GM21576 (cell line): ENCODE measurements at regions not wholly inside any gene's neighbourhood (a gene's known extent, or its start where the extent isn't known, plus 50 kb on each side); places are given as distances from the start of the nearest gene placed in this dataset.
"Not testable (repeated sequence)": the region's sequence is repeated elsewhere in the genome, so short reads cannot be mapped to it uniquely, and the experiment has no call there.

Source experiments
- ATAC-seq: cut with Tn5 transposase; IDR thresholded peaks from one replicate; pipeline ENCODE4 v1.9.1; 2021; ENCODE audit warnings: mild to moderate bottlenecking, moderate library complexity; ENCODE audit not compliant: unreplicated experiment

GRCh38 chrX:122268353-122268752, 915.7 kb upstream of the GRIA3 start:
- ATAC-seq, result no peak

DNA sequence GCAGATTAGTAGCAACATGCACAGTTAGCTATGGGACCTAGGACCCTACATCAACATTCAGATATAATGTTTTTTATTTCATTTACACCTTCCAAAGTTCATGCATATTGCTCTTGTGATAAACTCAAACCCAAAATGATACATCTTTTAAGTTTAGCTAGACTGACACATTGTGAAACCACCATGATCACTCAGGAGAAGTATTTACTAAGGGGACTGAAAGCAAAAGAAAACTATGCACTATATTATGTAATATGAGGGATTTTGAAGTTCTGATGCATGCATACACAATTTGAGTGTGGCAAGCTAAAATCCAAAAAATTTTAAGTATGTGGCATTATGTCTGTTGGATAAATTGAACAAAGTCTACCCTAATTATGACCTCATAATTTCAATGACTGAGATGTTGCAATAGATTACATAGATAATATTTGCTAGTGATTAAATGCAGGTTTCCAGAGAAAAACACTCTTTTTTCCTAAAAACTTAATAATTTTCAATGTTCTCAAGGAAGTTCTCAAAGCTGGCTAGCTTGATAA, 914.8 kb upstream of the GRIA3 start:
- ATAC-seq, result no peak

DNA sequence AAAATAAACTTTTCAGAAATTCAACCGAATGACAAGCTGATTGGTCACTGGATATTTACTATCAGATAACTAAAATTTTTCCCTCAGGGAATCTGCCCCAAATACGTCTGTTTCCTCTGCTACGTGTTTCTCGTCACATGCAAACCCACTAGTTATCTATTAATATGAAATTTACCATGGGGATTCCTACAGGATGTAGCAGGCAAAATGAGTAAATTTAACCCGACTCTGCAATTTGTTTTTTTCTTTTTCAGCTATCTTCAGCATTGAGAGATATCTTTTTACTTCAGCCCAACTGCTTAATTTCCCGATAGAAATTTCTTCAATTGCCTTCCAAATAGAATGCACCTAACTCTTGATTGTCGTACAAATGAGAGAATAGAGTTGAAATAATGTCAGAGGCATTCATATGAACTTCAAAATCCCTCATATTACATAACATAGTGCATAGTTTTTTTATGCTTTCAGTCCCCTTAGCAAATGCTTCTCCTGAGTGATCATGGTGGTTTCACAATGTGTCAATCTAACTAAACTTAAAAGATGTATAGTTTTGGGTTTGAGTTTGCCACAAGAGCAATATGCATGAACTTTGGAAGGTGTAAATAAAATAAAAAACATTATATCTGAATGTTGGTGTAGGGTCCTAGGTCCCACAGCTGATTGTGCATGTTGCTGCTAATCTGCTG, 913.1 kb upstream of the GRIA3 start:
- ATAC-seq, result no peak

DNA sequence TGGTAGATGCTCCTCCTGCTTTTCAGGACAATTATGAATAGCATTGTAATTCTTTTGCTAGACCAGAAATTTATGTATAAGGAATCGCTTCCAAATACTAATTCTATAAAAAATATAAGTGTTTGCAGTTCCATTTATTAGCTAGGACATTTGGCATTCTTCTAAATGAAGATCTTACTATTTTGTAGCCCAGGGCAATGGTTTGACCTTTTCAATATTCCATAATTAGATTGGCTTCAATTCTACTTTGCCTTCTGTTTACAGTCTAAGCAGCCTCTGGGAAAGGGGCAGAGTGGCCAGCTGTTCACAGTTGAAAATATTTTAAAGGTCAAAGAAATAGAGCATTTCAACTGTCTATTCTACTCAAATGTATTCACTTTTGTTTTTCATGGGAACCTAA, 912.1 kb upstream of the GRIA3 start:
- ATAC-seq, result no peak

DNA sequence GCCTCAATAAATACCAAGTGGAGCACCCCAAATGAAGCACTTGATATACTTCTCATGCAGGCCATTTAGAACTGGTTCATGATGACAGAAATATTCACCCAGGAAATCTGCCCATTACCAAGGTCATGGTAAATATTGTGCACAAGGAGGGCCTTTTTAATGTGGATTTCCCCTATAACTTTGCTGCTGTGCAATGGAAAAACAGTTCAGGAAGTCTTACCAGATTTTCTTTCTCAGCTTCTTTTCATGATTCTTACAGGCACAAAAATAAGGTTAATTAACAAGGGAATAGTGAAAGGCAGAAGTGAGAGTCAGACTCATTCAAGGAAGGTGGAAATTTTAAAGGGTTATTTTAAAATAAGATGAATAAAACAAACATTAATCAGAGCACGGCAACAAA, 904.3 kb upstream of the GRIA3 start:
- ATAC-seq, result no peak

- ATAC-seq, result not testable (repeated sequence)
Measured at GRCh38 chrX:122299822-122300221, 884.3 kb upstream of the GRIA3 start.

DNA sequence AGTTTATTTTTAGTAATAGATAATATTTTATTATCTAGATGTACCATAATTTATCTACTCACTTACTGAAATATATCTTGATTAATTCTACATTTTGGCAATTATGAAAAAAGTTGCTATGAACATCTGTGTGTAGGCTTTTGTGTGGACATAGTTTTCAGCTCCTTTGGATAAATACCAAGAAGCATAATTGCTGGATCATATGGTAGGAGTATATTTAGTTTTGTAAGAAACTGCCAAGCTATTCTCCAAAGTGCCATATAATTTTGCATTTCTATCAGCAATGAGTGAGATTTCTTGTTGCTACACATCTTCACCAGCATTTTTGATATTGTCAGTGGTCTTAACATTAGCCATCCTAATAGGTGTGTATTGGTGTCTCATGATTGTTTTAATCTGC, 882.6 kb upstream of the GRIA3 start:
- ATAC-seq, result no peak

GRCh38 chrX:122303761-122304160, 880.3 kb upstream of the GRIA3 start:
- ATAC-seq, result no peak

- no peak for ATAC-seq
Measured at GRCh38 chrX:122344816-122345215, 839.3 kb upstream of the GRIA3 start.

DNA sequence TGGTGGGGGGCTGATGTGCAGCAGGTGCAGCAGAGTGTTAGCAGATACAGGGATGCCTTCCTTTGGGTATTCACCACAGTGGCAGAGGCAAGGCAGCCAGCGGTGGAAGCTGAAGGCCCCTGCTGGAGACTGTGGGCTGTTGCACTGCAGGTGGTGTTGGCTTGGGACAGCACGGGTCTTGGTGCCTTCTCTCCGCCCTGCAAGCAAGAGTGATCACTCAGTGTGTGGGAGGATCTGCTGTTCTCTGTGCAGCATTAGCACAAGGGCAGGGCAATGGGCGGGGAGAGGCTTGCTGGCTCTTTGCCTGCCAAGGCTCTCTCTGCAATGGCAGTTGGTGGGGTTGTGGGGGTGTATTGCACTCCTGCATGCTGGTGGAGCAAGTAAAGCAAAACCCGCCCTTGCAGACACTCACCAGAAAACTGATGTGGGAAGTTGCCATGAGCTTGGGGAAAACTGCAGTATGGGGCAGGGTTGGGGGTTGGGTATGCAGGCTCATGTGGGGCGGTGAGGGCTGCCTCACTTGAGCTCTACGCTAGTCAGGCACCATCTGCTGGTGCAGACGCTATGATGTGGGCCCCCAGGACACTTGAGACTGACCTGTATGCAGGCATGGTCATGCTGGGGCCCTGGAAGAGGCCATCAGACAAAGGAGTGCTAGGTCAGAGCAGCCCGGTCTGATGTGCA, 820.8 kb upstream of the GRIA3 start:
- no peak for ATAC-seq

GRCh38 chrX:122375533-122375932, 808.5 kb upstream of the GRIA3 start:
- ATAC-seq, result not testable (repeated sequence)

DNA sequence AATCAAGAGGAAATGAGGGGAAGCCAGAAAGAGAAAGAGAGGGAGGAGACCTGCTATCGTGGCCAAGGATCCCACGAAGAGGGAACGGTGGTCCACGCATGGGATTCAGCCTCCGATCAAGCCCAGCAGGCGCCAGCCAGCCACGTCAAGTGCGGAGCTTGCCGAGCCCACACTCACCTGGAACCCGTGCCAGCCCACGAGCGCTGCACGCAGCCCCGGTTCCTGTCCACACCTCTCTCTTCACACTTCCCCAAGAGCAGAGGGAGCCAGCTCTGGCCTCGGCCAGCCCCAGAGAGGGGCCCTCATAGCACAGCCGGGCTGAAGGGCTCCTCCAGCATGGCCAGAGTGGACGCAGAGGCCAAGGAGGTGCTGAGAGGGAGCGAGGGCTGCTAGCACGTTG, 795.1 kb upstream of the GRIA3 start:
- no peak for ATAC-seq

DNA sequence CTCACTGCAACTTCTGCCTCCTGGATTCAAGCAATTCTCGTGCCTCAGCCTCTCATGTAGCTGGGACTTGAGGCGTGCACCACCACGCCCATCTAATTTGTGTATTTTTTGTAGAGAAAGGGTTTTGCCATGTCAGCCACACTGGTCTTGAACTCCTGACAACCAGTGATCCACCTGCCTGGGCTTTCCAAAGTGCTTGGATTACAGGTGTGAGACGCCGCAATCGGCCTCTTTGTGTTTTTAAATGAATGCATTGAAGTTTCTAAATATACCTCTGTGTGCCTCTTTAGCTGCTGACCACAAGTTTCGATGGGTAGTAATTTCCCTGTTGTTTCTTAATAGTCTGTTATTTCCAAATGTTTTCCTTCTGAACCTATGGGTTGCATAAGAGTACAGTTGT, 765.3 kb upstream of the GRIA3 start:
- no peak for ATAC-seq

GRCh38 chrX:122421434-122422121, 762.5 kb upstream of the GRIA3 start:
- ATAC-seq, result no peak

DNA sequence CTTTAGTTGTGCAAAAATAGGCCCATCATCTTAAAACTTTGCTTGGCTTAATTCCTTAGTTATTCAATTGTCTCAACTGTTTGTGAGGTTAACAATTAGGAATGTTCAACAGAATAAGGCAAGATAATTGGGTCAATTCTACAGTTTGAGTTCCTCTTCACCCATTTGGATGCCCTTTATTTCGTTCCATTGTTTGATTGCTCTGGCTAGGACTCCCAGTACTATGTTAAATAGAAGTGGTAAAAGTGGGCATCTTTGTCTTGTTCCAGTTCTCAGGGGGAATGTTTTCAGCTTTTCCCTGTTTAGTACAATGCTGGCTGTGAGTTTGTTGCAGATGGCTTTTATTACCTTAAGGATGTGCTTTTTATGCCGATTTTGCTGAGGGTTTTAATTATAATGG, 761.5 kb upstream of the GRIA3 start:
- ATAC-seq, result no peak

DNA sequence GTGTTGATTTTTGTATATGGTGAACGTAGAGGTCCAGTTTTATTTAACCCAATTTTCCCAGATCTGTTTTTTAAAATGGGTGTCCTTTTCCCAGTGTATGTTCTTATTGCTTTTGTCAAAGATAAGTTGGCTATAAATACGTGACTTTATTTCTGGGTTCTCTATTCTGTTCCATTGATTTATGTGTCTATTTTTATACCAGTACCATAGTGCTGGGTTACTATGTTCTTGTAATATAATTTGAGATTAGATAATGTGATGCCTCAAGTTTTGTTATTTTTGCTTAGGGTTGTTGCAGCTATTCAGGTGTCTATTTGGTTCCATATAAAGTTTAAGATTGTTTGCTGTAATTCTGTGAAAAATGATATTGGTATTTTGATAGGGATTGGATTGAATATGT, 749.1 kb upstream of the GRIA3 start:
- ATAC-seq, result no peak

DNA sequence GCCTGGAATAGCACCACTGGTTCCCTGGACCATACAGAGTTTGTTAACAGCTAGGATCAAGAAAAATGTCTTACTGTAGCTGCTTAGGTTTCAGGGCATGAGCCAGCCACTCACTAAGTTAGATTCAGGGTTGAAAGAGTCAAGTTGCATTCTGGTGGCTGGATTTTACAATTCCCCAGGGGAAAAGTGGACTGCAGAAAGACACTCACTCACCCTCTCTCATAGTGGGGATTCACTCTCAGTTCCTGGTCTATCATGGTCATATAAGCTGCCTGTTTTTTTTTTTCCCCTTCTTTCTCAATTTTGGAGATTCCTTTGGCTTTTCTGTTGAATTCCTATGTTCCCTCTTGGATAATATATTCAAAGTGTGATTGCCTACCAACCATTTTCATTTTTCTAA, 744.2 kb upstream of the GRIA3 start:
- no peak for ATAC-seq

DNA sequence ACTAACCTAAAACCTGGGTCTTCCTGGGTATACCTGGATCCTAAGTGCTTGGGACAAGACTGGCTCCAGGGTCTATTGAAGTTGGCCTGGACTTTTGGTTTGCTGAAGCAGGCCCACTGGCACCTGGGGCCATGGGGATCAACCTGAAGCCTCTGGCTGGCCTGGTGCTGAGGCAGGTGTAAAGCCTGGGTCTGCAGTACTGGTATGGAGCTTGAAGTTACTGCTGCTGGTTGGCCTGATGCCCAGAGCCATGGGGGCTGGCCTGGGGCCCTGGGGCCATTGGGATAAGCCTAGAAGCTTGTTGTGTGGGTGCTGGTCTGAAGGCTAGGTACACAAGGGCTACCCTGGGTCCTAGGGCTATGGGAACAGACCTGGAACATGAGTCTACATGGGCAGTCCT, 743.2 kb upstream of the GRIA3 start:
- no peak for ATAC-seq

DNA sequence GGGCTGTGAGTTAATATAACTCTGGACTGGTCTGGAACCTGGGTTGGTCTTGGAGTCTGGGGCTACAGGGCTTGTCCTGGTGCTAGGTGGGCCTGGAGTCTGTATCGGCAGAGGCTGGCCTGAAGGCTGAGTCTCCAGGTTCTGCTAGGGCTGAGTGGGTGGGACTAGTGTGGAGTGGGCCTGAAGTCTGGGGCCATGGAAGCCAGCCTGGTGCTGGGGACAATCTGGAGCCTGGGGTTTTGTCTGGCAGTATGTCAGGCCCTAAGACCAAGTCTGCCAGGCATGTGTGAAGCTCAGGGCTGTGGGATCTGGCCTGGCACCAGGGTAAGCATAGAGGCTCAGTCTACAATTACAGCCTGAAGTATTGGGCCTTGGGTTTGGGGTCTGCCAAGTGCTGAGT, 742.6 kb upstream of the GRIA3 start:
- no peak for ATAC-seq

- ATAC-seq, result no peak
Measured at GRCh38 chrX:122445466-122445865, 738.6 kb upstream of the GRIA3 start.

GRCh38 chrX:122464341-122464740, 719.7 kb upstream of the GRIA3 start:
- no peak for ATAC-seq

DNA sequence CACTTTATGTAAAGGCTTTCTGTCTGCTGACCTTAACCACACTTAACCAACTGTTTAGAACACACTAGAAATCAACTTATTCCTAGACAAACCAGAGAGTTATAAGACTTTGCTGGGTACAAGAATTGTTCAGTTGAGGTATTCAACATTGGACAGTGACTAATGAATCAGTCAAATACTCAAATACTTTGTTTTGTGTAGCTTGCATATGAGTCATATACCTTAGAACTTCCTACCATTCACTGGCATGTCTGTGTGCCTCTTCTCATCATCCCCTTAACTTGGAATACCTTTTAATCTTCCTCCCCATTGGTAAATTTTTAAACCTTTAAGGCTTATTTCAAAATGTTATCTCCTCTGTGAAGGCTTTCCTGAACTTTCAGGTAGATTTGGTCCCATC, 708.8 kb upstream of the GRIA3 start:
- no peak for ATAC-seq
